Endothelial cell of umbilical vein (primary cell): ENCODE measurements at regions not wholly inside any gene's neighbourhood (a gene's known extent, or its start where the extent isn't known, plus 50 kb on each side); places are given as distances from the start of the nearest gene placed in this dataset.
"Not testable (repeated sequence)": the region's sequence is repeated elsewhere in the genome, so short reads cannot be mapped to it uniquely, and the experiment has no call there.

Experiments used
- BruUV-seq: library from RNA; stranded (reverse); fragments of 400-500 nt; replicated peaks from 2 replicates; lab custom pipeline; 2021; lab: Mats Ljungman, UMichigan
- CTCF ChIA-PET: fragments of 300-600, 350-600 bp; sonication (Branson Sonifier 250); formaldehyde crosslinking; loops from one replicate; lab custom pipeline; 2021; ENCODE audit warnings: antibody characterized with exemption, inconsistent platforms; lab: Charles Lee
- POLR2A ChIA-PET: fragments of 300-600, 350-600 bp; sonication (Branson Sonifier 250); formaldehyde crosslinking; loops from one replicate; lab custom pipeline; 2021; ENCODE audit warnings: antibody characterized with exemption, inconsistent platforms; lab: Charles Lee
- DNase-seq: peaks from one replicate; pipeline ENCODE4 v3.0.0-alpha.2; 2011; ENCODE audit warnings: low read depth, low spot score
- FAIRE-seq: peaks from 2 replicates; lab custom pipeline; 2011; peaks lifted over from hg19 to GRCh38; lab: Jason Lieb, UNC
- H2AFZ ChIP-seq: 2 replicates; pipeline ENCODE4 v1.6.0; 2012; ENCODE audit warnings: low read depth, low read length, control low read depth, inconsistent platforms
- H3K27ac ChIP-seq: 2 replicates; pipeline ENCODE4 v1.5.1; 2011; ENCODE audit warnings: low read depth, mild to moderate bottlenecking, control low read depth, low read length, moderate library complexity; ENCODE audit not compliant: insufficient read depth
- H3K27me3 ChIP-seq, 2 experiments: 2 replicates each; pipeline versions ENCODE4 v1.6.0 to v1.6.1; 2011; ENCODE audit warnings: low read length in 2 of 2, mixed read lengths in 1 of 2; ENCODE audit not compliant: control insufficient read depth in 2 of 2, insufficient read depth in 2 of 2
- H3K36me3 ChIP-seq, 2 experiments: 2 replicates in 1 of 2; 3 replicates in 1 of 2; pipeline ENCODE4 v1.5.1; 2011; ENCODE audit warnings: low read length in 2 of 2, mild to moderate bottlenecking in 1 of 2, moderate library complexity in 1 of 2; ENCODE audit not compliant: control insufficient read depth in 2 of 2, insufficient read depth in 2 of 2; ENCODE audit errors: extremely low read depth in 1 of 2
- H3K4me1 ChIP-seq: 3 replicates; pipeline ENCODE4 v1.5.1; 2011; ENCODE audit warnings: mild to moderate bottlenecking, low read length; ENCODE audit not compliant: control insufficient read depth, insufficient read depth; ENCODE audit errors: extremely low read depth
- H3K4me2 ChIP-seq: 2 replicates; pipeline ENCODE4 v1.6.1; 2011; ENCODE audit warnings: low read length, control low read depth, mixed read lengths; ENCODE audit not compliant: insufficient read depth
- H3K4me3 ChIP-seq, 3 experiments: fragments of 200-600 bp in 1 of 3; sonication (generic), shearing (Covaris generic) in 1 of 3; replicated peaks in 1 of 3; 2 replicates each; pipeline ENCODE4 v1.5.1; 2011 to 2016; ENCODE audit warnings: control low read depth in 3 of 3, low read length in 3 of 3, mild to moderate bottlenecking in 2 of 3, inconsistent platforms in 1 of 3, low read depth in 1 of 3, moderate library complexity in 1 of 3; ENCODE audit not compliant: insufficient read depth in 1 of 3
- H3K79me2 ChIP-seq: 2 replicates; pipeline ENCODE4 v1.6.0; 2012; ENCODE audit warnings: low read length, inconsistent platforms; ENCODE audit not compliant: control insufficient read depth, insufficient read depth
- H3K9ac ChIP-seq: replicated peaks from 2 replicates; pipeline ENCODE3; 2011; ENCODE audit warnings: low read length, control low read depth; ENCODE audit not compliant: insufficient read depth; ENCODE audit errors: extremely low read depth
- H3K9me1 ChIP-seq: replicated peaks from 3 replicates; pipeline ENCODE4 v1.6.0; 2011; ENCODE audit warnings: mild to moderate bottlenecking, low read length; ENCODE audit not compliant: control insufficient read depth, insufficient read depth; ENCODE audit errors: extremely low read depth
- H3K9me3 ChIP-seq: replicated peaks from 2 replicates; pipeline ENCODE4 v1.5.1; 2012; ENCODE audit warnings: low read length, inconsistent platforms; ENCODE audit not compliant: control insufficient read depth, insufficient read depth
- H4K20me1 ChIP-seq: replicated peaks from 2 replicates; pipeline ENCODE3; 2011; ENCODE audit warnings: mild to moderate bottlenecking, low read length; ENCODE audit not compliant: control insufficient read depth, insufficient read depth; ENCODE audit errors: extremely low read depth
- EZH2 ChIP-seq: IDR thresholded peaks from 2 replicates; pipeline ENCODE4 v1.6.1; 2012; ENCODE audit warnings: borderline replicate concordance, low read depth, mild to moderate bottlenecking, moderate library complexity, low read length, inconsistent platforms; ENCODE audit not compliant: severe bottlenecking
- FOS ChIP-seq: IDR thresholded peaks from 2 replicates; pipeline ENCODE4 v1.6.1; 2011; ENCODE audit warnings: mild to moderate bottlenecking, low read length, moderate library complexity, borderline replicate concordance; ENCODE audit not compliant: insufficient read depth
- GATA2 ChIP-seq: IDR thresholded peaks from 2 replicates; pipeline ENCODE4 v1.7.0; 2011; ENCODE audit warnings: low read depth, mild to moderate bottlenecking, moderate library complexity, mixed read lengths, low read length; ENCODE audit not compliant: insufficient read length, insufficient read depth
- JUN ChIP-seq: IDR thresholded peaks from 2 replicates; pipeline ENCODE4 v1.6.1; 2011; ENCODE audit warnings: borderline replicate concordance, low read depth; ENCODE audit not compliant: insufficient read length, insufficient read depth
- MYC ChIP-seq: IDR thresholded peaks from one replicate; pipeline ENCODE4 v1.6.1; 2011; ENCODE audit warnings: mild to moderate bottlenecking, low read depth, low read length
- POLR2A ChIP-seq: IDR thresholded peaks from 2 replicates; pipeline ENCODE4 v1.6.1; 2012; ENCODE audit warnings: low read depth, mild to moderate bottlenecking, control low read depth, low read length
- POLR2AphosphoS5 ChIP-seq: IDR thresholded peaks from 2 replicates; pipeline ENCODE4 v1.6.1; 2012; ENCODE audit warnings: low read depth, mild to moderate bottlenecking, control low read depth, low read length, moderate library complexity; ENCODE audit not compliant: insufficient read depth
- dilution Hi-C: fragments of 300-500 bp; cut with MboI; formaldehyde crosslinking; loops from one replicate; pipeline ENCODE4 v1.15.0; 2019; ENCODE audit warnings: low sequenced_read_pairs; ENCODE audit not compliant: extremely low pct_ligation_motif_present
- intact Hi-C: fragments of 100-400 bp; cut with micrococcal nuclease; formaldehyde crosslinking; loops from one replicate; pipeline ENCODE4 v1.10.0; 2022
- TF ChIP-seq, protein P1 (sequence below), 2 donors: IDR thresholded peaks; 1 replicate in 1 of 2; 2 replicates in 1 of 2; pipeline ENCODE4 v1.5.1; 2011; ENCODE audit warnings: low read length in 2 of 2, mild to moderate bottlenecking in 2 of 2, moderate library complexity in 2 of 2, control low read depth in 1 of 2, inconsistent platforms in 1 of 2, low read depth in 1 of 2; ENCODE audit not compliant: insufficient read depth in 1 of 2; ENCODE audit errors: extremely low read depth in 1 of 2
- TF ChIP-seq, protein P2 (sequence below): IDR thresholded peaks from 2 replicates; pipeline ENCODE4 v1.6.1; 2011; ENCODE audit not compliant: insufficient read depth, insufficient read length

DNA sequence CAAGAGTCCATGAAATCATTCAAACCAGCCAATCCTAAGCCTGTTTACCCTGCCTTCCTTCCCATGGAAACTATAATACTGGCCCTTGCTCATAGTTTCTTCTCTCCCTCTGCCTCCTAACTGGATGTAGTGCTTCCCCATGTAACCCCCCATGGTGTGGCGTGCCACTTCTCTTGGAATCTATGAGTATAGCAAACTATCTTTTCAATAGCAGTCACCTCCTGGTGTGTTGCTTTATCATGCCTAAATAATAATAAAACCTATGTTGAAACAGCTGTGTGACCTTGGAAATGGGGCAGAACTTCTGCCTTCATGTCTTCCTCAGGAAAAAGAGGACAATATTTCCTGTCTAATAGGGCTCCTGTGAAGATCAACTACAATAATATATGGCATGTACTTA lies 234.8 kb upstream of the EDNRA start:
- Histone ChIP-seq H3K27me3 (peaks cover 0 to 2% of the 10 kb centered on the region in 2 experiments), H3K9me3 (no peaks in the 10 kb centered on the region), H3K9ac (no peak overlapping the region), H3K4me3 (no peak overlapping the region), H3K79me2 (no peaks in the 10 kb centered on the region), H3K27ac (no peak overlapping the region), H3K9me1 (no peaks in the 10 kb centered on the region), H3K4me1 (no peaks in the 10 kb centered on the region), H2AFZ (no peak overlapping the region), H3K4me2 (no peak overlapping the region), H3K36me3 (no peaks in the 10 kb centered on the region), H4K20me1 (no peaks in the 10 kb centered on the region)
- ChIA-PET POLR2A (no interaction called here), CTCF (interaction anchor here (1.3 kb wide), 1 partner anchor 15 kb away, joined by 4 read pairs; no protein-coding TSS in a partner anchor)
- DNase-seq, result no peak
- FAIRE-seq, result no peak
- no TSS peak for BruUV-seq
- dilution Hi-C loops, result no loop called here
- intact Hi-C loops, result no loop called here
- TF ChIP-seq POLR2AphosphoS5 (no peak), EZH2 (no peak), FOS (no peak), GATA2 (no peak), POLR2A (no peak), MYC (no peak), JUN (no peak)
- TF ChIP-seq, protein P1, sequence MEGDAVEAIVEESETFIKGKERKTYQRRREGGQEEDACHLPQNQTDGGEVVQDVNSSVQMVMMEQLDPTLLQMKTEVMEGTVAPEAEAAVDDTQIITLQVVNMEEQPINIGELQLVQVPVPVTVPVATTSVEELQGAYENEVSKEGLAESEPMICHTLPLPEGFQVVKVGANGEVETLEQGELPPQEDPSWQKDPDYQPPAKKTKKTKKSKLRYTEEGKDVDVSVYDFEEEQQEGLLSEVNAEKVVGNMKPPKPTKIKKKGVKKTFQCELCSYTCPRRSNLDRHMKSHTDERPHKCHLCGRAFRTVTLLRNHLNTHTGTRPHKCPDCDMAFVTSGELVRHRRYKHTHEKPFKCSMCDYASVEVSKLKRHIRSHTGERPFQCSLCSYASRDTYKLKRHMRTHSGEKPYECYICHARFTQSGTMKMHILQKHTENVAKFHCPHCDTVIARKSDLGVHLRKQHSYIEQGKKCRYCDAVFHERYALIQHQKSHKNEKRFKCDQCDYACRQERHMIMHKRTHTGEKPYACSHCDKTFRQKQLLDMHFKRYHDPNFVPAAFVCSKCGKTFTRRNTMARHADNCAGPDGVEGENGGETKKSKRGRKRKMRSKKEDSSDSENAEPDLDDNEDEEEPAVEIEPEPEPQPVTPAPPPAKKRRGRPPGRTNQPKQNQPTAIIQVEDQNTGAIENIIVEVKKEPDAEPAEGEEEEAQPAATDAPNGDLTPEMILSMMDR (IDR thresholded peaks at IDR 0.05; ENCODE audit: extremely low read depth in 1 of 2, insufficient read depth in 1 of 2, low read depth in 1 of 2, low read length in 2 of 2), result no peak
- TF ChIP-seq, protein P2, sequence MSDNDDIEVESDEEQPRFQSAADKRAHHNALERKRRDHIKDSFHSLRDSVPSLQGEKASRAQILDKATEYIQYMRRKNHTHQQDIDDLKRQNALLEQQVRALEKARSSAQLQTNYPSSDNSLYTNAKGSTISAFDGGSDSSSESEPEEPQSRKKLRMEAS, result no peak

DNA sequence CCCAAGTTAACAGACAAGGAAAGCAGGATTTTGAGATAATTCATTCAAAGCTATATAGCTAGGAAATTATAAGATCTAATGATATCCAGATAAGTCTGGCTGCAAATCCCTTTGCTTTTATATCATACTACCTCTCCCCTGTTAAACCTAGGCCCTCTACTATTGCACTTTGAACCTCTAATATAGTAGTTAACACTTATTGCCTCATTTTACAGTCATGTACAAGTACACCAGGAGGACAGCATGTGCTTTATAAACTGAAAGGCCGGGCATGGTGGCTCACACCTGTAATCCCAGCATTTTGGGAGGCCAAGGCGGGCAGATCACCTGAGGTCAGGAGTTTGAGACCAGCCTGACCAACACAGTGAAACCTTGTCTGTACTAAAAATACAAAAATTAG lies 234.4 kb upstream of the EDNRA start:
- H3K4me3 ChIP-seq, H3K27me3 ChIP-seq, dilution Hi-C loops, H3K36me3 ChIP-seq, H3K4me2 ChIP-seq, H3K9ac ChIP-seq, FAIRE-seq, H2AFZ ChIP-seq, H3K4me1 ChIP-seq, H3K27ac ChIP-seq, H4K20me1 ChIP-seq, H3K79me2 ChIP-seq, CTCF ChIA-PET, BruUV-seq, intact Hi-C loops, POLR2A ChIA-PET, DNase-seq, H3K9me3 ChIP-seq, H3K9me1 ChIP-seq: not testable (repeated sequence)
